Activated T-helper 1 cell treated with Interleukin-2 at 50 U/mL for 16 hours (primary cell): ENCODE measurements at regions not wholly inside any gene's neighbourhood (a gene's known extent, or its start where the extent isn't known, plus 50 kb on each side); places are given as distances from the start of the nearest gene placed in this dataset.
"Not testable (repeated sequence)": the region's sequence is repeated elsewhere in the genome, so short reads cannot be mapped to it uniquely, and the experiment has no call there.

ENCODE experiments used
- DNase-seq: peaks from one replicate; pipeline ENCODE4 v3.0.0-alpha.2; 2020; ENCODE audit warnings: low read depth

GRCh38 chr2:225743996-225744395, 344.5 kb downstream of the NYAP2 start:
- DNase-seq: not testable (repeated sequence)

- no peak for DNase-seq
Measured at GRCh38 chr2:225742487-225742886, 343.0 kb downstream of the NYAP2 start.

GRCh38 chr2:225740086-225740485, 340.6 kb downstream of the NYAP2 start:
- no peak for DNase-seq

- no peak for DNase-seq
Measured at GRCh38 chr2:225739328-225739727, 339.8 kb downstream of the NYAP2 start.

GRCh38 chr2:225738735-225739134, 339.2 kb downstream of the NYAP2 start:
- DNase-seq: no peak

- no peak for DNase-seq
Measured at GRCh38 chr2:225737556-225737955, 338.0 kb downstream of the NYAP2 start.

- DNase-seq: no peak
Measured at GRCh38 chr2:225735844-225736243, 336.3 kb downstream of the NYAP2 start.

- DNase-seq: no peak
Measured at GRCh38 chr2:225725726-225726125, 326.2 kb downstream of the NYAP2 start.
